SW 1271 (cell line): ENCODE measurements at regions not wholly inside any gene's neighbourhood (a gene's known extent, or its start where the extent isn't known, plus 50 kb on each side); places are given as distances from the start of the nearest gene placed in this dataset.
"Not testable (repeated sequence)": the region's sequence is repeated elsewhere in the genome, so short reads cannot be mapped to it uniquely, and the experiment has no call there.

Experiments
- DNase-seq, 2 experiments: peaks; one replicate each; lab custom pipeline; 2025; lab: John Stamatoyannopoulos, UW

DNA sequence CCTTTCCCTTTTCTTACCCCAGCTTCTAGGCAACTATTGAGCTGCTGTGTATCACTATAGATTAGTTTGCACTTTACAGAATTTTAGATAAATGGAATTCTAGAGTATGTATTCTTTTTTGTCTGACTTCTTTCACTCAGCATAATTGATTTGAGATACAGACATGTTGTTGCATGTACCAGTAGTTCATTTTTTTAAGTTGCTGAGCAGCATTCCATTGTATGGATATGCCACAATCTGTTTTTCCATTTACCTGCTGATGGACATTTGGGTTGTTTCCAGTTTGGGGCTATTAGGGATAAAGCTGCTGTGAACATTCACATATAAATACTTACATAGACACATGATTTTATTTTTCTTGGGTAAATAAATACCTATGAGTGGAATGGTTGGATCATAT, 135.7 kb downstream of the IGF1 start:
- DNase-seq: no peak

- DNase-seq: peak in 1 of 2 experiments; percentile 25
Measured at GRCh38 chr12:102343361-102344121, 136.8 kb downstream of the IGF1 start.

GRCh38 chr12:102342281-102343006, 137.9 kb downstream of the IGF1 start:
- no peak for DNase-seq

DNA sequence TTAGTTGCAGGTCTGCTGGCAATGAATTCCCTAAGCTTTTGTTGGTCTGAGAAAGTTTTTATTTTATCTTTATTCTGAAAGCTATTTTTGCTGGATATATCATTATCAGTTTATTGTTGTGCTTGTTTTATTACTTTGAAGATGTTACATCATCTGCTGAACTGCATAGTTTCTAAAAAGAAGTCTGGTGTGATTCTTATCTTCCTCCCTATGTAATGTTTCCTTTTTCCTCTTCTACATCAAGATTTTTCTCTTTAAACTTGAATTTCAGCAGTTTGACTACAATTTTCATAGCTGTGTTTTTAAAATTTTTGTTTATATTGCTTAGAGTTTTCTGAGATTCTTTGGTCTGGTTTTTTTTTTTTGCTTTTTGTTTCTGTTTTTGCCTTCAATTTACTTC, 137.1 kb upstream of the PMCH start:
- DNase-seq: no peak

DNA sequence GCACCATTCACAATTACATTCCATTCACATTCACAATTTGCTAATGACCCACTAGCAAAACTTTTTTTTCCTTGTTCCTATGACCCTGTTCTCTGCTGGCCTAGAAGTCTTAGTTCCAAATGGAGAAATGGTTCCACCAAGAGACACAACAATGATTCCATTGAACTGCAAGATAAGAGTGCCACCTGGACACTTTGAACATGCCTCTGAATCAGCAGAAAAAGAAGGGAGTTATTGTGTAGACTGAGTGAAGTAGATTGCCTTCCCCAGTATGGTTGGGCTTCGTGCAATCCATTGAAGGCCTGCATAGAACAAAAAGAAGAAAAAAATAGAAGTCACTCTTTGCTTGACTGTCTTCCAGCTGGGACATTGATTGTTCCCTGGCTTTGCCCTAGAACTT, 133.8 kb upstream of the PMCH start:
- no peak for DNase-seq

- DNase-seq: no peak
Measured at GRCh38 chr12:102329883-102330282, 132.2 kb upstream of the PMCH start.

DNA sequence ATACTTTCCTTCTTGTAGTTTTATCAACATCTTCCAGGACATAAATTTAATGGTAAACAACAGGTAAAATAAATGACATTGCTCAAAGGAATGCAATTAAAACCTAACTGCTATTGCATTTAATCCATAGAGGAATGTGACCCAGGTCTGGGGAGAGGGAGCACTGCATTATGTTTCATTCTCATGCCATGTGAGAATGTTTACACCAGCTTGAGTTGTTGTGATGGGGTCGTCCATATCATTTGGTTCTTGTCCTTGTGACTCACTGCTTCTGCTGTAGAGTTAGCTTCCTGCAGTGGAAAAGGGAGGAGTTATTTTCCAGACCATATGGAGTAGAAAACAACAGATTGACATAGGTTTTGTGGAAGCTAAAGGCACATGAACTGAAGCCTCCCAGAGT, 129.3 kb upstream of the PMCH start:
- no peak for DNase-seq

DNA sequence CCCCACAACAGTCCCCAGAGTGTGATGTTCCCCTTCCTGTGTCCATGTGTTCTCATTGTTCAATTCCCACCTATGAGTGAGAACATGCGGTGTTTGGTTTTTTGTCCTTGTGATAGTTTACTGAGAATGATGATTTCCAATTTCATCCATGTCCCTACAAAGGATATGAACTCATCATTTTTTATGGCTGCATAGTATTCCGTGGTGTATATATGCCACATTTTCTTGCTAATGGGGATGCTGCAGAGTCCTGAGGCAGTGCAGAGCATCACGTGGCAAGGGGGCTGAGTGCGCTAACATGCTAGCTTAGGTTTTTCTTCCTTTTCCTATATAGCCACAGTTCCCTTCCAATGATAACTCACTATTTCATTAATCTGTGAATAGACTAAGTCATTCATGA, 127.5 kb upstream of the PMCH start:
- not testable (repeated sequence) for DNase-seq

DNA sequence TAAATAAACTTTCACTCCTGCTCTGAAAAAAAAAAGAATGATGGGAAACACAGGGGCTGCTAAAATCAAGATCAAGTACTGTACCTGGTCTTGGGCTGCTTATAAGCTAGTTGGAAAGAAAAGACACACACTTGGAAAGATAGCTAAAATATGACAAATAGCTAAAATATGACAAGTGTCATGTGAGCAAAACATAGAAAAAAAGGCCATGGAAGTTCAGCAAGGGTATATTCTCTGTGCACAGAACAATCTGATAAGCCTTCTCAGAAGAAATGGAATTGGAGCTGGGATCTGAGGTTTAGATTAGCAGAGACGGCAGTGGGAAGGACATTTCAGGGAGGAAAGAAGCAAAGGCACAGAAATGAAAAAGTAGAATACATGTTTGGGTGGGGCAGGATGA, 126.2 kb upstream of the PMCH start:
- DNase-seq: no peak

- no peak for DNase-seq
Measured at GRCh38 chr12:102322254-102322653, 124.6 kb upstream of the PMCH start.

DNA sequence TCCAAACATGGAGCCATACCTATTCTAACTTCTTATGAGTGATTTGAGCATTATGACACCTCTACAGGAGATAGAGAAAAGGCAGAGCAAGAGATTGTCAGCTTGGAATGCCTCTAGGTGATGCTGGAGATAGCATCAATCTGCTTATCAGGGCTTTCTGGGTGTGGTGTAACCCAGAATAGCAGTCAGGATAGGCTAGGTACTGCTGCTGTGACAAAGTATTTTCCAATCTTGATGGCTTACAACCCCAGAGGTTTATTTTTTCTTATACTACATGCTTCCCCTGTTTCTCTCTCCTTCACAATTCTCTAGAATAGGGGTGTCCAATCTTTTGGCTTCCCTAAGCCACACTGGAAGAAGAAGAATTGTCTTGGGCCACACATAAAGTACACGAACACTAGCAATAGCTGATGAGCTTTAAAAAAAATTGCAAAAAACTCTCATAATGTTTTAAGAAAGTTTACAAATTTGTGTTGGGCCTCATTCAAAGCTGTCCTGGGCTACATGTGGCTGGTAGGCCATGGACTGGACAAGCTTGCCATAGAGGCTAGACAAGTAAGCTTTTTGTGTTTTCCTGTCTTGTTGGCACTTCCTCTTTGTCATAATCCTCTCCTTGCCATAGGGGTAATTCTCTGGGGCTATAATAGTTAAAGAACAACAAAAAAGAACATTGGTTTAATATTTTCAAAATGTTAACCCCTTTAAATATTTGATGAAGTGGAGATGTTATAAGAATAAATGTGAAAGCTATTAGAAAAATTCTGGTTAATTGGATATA, 123.9 kb upstream of the PMCH start:
- no peak for DNase-seq

DNA sequence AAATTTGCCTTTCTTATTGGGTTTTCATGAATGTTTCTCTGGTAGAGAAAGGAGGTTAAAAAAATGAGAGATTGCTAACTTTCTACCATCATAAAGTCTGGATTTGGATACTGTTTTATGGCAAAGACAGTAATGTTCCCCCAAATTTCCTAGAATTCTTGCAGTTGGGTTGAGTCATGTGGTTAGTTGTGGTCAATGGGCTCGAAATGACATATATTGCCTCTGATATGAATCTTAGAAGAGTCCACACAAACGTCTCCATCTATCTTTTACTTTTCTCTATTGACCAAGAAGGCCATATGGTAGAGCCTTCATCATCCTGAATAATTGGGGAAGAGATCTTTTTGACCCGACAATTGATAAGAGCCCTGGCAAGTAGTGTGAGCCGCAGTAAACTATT, 119.5 kb upstream of the PMCH start:
- DNase-seq: no peak

DNA sequence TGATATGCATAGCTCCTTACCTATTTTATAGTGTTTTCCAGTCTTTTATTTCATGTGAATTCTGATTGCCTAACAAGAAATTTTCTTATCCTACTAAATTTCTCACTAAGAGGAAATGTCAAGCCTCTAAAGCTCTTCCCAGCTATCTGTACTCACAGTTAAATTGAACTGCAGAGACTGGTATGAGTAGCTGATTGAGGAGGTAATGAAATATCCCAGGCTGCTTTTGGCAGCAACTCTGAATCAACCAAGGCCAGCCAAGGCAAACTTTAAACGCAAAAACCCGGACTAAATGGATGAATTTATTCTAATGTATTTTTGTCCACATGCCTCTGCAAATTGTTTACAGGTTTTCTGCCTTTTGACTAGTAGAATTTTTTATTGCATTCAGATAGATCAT, 119.1 kb upstream of the PMCH start:
- no peak for DNase-seq

DNA sequence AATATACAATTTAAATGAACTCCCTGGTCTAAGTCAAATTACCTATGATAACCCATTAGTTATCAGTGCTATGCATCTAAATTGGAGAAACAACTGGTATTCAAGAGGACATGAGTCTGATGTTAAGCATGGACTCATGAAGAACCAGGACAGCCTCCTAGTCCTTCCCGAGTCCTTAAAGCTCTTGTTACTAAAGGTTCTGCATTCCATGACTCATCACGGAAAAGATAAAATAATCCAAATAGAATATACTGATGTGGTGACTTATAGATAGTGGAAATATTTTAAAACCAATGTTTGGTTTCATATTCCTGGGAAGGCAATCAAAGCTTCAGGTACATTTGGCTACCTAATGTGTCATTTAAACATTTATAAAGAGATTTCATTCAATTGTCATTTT, 117.2 kb upstream of the PMCH start:
- DNase-seq: no peak

GRCh38 chr12:102313116-102313971, 115.7 kb upstream of the PMCH start:
- not testable (repeated sequence) for DNase-seq

DNA sequence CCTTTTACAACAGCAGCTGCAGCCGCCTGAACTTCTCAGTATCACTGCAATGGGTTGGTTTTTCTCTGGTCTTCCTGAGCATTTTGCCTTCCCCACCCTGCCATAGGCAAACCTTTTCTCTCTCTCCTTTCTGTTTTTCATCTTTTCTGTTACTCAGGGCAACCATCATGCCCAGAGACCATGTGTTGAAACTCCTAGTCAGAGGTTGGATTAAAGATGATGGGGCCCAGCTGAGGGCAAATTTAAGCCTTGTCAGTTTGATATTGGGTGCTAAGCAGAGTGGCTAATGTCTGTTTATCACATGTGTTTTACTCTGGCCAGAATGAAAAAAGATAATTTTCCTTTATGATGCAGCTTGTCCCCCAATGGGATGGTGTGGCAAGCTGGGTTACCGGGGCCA, 107.9 kb upstream of the PMCH start:
- DNase-seq: no peak

GRCh38 chr12:102304667-102305066, 107.0 kb upstream of the PMCH start:
- DNase-seq: not testable (repeated sequence)

DNA sequence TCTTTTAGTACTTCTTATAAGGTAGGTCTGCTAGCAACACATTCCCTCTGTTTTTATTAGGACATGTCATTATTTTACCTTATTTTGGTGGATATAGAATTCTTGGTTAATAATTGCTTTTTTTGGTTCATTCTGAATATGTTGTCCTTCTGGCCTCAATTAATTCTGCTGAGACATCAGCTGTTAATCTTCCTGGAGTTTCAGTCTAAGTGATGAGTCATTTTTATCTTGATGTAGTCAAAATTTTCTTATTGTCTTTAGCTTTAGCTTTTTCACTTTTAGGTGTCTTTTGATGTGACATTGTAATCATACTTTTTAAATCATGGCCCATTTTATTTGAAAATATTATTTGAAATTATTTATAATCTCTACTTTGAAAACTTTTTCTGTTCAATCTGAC, 104.9 kb upstream of the PMCH start:
- DNase-seq: no peak

GRCh38 chr12:102301547-102301946, 103.9 kb upstream of the PMCH start:
- DNase-seq: no peak

GRCh38 chr12:102300824-102301461, 103.3 kb upstream of the PMCH start:
- DNase-seq: peak in 1 of 2 experiments; percentile 16

- DNase-seq: no peak
Measured at GRCh38 chr12:102299731-102300130, 102.1 kb upstream of the PMCH start.
